ENCODE measurements at regions not wholly inside any gene's neighbourhood (a gene's known extent, or its start where the extent isn't known, plus 50 kb on each side); places are given as distances from the start of the nearest gene placed in this dataset.
"Not testable (repeated sequence)": the region's sequence is repeated elsewhere in the genome, so short reads cannot be mapped to it uniquely, and the experiment has no call there.

- DNase-seq (ENCODE audit: low read depth) = no peak
These were observed 860.0 kb downstream of the LTN1 start for GRCh38 chr21:28132713-28133112.

GRCh38 chr21:28127175-28127785 is 865.4 kb downstream of the LTN1 start:
- DNase-seq (ENCODE audit: low read depth) = no peak

DNA sequence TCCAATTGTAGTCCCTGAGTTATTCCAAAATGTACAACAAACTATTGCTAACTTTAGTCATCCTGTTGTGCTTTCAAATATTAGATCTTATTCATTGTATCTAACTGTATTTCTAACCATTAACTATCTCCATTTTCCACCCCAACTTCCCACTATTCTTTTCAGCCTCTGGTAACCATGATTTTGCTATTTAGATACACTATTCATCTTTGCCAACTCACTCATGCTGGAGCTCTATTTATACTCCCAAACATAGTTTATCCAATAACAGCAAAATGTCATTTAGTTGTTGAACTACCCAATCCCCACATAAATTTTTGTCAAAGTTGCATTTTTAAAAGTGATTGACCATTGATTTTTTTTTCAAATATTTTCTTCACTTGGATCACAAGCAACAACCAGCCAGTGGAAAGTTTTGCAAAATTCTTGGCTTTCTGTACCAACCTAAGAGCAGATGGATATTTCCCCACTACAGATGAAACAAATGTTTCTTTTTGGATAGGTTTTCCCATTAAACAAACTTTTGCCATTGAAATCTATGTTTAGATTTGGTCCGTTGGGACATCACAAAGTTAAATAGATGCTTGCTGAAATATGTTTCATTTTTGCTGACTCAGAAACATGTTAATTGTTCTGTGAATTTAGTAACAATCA is 866.0 kb downstream of the LTN1 start:
- no peak for DNase-seq (ENCODE audit: low read depth)

- DNase-seq (ENCODE audit: low read depth) = no peak
These were observed 868.1 kb downstream of the LTN1 start for GRCh38 chr21:28124541-28124940.

DNA sequence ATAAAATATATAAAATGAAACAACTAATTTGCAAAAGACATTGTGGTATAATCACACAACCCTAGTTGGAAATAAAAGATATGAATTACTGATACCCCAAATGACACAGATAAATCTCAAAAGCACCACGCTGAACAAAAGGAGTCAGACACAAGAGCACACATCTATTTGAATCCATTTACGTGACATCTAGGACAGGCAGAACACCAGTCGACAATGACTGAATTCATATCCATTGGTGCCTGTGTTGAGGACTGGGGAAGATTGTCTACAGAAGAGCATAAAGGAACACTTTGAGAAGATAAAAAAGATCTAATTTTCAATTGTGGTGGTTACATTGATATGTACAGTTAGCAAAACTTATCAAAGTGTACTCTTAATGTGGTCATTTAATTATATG is 874.1 kb downstream of the LTN1 start:
- DNase-seq (ENCODE audit: low read depth) = no peak

GRCh38 chr21:28114986-28115385 is 877.7 kb downstream of the LTN1 start:
- not testable (repeated sequence) for DNase-seq (ENCODE audit: low read depth)

DNA sequence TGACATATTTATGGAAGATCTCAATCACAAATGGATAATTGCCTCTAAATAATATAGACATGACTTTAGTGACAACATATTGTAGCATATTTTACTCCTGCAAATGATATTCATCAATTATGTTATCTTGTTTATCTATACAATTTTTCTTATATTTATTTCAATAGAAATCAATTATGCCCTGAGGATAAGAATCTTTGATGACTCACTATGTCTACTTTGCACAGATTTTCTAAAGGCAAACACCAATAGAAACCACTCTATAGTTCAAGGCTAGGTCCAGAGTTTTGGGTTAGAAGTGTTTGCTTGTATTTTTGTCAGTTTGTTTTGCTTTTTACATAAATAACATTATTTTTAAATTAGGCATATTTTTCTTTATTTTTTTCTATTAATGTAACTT is 879.0 kb downstream of the LTN1 start:
- DNase-seq (ENCODE audit: low read depth) = no peak

- no peak for DNase-seq (ENCODE audit: low read depth)
These were observed 880.2 kb downstream of the LTN1 start for GRCh38 chr21:28112511-28112910.

- peak; percentile 95 for DNase-seq (ENCODE audit: low read depth)
These were observed 881.5 kb downstream of the LTN1 start for GRCh38 chr21:28111151-28111619.

DNA sequence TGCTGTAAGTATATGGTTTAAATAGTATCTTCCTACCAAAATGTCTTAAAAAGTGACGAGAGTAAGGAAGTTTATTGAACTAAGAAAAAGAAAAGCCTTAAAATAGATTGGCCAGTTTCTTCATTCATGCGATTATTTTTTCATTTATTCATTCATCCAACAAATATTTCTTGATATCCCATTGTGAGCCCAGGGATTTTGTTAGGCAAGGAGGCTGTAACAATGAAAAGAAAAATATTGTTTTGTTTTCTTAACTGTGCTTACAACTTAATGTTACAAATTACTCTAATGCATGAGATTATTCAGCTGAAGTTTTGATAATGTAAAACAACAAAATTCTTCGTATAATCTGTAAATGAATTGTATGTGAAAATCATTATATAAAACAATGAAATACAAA is 882.0 kb downstream of the LTN1 start:
- DNase-seq (ENCODE audit: low read depth) = no peak

DNA sequence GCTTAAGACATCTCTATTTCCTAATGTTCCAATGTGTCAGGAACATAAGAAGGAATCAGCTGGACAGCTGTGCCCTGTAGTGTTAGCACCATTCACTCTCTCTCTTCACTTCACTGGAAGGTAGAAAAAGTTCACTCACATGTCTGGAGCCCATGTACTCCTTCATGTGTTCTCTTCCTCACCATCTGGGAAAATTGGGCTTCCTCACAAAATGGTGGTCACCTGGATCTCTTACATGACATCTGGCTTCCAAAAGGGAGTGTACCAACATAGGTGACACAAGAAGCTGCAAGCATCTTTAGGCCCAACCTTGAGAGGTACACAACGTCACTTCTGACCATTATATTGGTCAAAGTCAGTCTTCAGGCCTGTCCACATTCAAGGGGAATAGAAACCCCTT is 882.6 kb downstream of the LTN1 start:
- no peak for DNase-seq (ENCODE audit: low read depth)

DNA sequence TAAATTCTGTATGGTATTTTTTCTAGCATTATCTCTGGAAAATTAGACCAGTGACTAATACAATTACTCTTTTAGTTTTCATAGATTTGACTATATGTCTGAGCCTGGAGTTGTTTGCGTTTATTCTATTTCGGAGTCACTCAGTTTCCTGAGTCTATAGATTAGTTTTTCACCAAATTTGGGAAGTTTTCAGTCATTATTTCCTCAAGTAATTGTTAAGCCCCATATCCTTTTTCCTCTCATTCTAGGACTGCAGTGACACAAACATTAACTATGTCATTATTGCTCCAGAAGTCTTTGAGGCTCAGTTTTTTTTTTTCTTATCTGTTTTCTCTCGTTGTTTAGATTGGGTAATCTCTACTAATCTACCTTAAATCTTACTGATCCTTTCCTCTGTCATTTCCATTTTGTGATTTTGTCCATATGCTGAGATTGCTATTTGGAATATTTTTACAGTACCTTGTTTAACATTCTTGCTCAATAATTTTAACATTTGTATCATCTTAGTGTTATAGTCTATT is 886.2 kb downstream of the LTN1 start:
- DNase-seq (ENCODE audit: low read depth) = no peak

- no peak for DNase-seq (ENCODE audit: low read depth)
These were observed 888.3 kb downstream of the LTN1 start for GRCh38 chr21:28104346-28104745.

GRCh38 chr21:28100366-28100765 is 892.3 kb downstream of the LTN1 start:
- no peak for DNase-seq (ENCODE audit: low read depth)

DNA sequence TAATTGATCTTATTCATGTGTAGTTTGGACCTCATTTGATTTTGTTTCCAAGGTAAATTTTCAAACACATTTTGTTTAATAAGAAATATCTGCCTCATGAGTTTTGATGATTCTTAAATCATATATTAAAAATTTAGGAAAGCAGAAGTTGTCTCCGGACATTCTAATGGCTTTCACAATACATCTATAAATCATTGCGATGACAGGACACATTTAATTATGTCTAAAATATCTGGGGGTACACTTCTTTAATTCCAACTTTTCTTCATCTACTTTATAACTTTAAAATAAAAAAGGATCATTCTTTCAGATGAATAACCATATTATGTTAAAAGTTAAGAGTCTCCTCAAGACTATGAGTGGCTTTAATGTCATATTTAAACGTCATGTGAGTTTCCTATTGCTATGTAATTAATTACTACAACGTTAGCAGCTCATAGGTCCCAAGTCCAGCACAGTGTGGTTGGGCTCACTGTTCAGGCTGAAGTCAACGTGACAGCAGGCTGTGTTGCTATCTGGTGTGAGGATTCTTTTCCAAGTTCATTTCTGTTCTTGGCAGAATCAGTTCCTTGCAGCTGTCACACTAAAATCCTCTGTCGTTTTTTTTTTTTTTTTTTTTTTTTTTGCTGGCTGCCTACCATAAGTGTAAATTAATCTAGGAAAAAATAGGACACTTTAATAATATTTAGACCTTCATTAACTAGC is 893.5 kb downstream of the LTN1 start:
- no peak for DNase-seq (ENCODE audit: low read depth)

GRCh38 chr21:28091466-28091865 is 901.2 kb downstream of the LTN1 start:
- no peak for DNase-seq (ENCODE audit: low read depth)

DNA sequence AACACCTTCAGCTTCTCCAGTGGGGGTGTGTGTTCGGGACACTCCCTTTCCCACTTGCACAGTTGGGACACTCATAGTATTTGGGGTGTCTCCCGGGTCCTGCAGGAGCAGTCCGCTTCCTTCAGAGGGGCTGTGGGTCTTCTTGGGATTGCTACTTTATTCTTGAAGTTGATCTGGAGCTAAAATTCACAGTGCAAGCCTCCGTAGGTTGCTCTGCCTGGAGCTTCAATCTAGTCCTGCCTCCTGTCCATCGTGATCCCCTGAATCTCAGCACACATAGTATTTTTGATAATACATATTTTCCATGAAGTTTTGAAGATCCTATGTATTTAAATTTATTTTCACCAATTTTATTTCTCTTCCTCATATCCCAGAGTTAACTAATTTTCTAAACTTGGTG is 902.1 kb downstream of the LTN1 start:
- DNase-seq (ENCODE audit: low read depth) = no peak

- DNase-seq (ENCODE audit: low read depth) = no peak
These were observed 902.9 kb downstream of the LTN1 start for GRCh38 chr21:28089599-28090441.

DNA sequence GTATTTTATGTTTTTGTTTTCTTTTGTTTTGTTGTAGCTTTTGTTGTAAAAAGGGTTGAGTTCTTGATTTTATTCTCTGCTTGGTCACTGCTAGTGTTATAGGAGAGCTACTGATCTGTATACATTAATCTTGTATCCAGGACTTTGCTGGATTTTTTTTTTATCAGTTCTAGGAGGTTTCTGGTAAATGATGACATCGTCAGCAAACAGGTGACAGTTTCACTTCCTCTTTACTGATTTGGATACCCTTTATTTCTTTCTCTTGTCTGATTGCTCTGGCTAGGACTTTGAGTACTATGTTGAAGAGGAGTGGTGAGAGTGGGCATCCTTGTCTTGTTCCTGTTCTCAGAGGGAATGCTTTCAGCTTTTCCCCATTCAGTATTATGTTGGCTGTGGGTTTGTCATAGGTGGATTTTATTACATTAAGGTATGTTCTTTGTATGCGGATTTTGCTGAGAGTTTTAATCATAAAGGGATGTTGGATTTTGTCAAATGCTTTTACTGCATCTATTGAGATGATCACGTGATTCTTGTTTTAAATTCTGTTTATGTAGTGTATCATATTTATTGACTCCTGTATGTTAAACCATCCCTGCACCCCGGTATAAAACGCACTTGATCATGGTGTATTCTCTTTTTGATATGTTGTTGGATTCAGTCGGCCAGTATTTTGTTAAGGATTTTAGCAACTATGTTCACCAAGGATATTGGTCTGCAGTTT is 905.7 kb downstream of the LTN1 start:
- DNase-seq (ENCODE audit: low read depth) = no peak

DNA sequence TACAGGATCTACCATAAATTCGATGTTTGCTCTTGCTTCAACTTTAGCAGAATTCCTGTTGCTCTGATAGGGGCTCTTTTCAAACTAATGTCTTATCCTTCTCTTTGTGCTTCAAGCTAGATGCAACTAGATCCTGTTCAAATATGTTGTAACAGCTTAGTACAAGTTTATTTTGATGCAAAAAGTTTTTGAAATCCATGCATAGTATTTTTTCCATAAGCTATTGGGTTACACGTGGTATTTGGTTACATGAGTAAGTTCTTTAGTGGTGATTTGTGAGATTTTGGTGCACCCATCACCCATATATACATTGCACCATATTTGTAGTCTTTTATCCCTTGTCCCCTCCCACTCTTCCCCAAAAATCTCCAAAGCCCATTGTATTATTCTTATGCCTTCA is 907.7 kb downstream of the LTN1 start:
- no peak for DNase-seq (ENCODE audit: low read depth)

- no peak for DNase-seq (ENCODE audit: low read depth)
These were observed 909.3 kb downstream of the LTN1 start for GRCh38 chr21:28083350-28083749.

Measured in forelimb muscle (tissue), 1 donor.